ENCODE measurements at regions not wholly inside any gene's neighbourhood (a gene's known extent, or its start where the extent isn't known, plus 50 kb on each side); places are given as distances from the start of the nearest gene placed in this dataset.

DNA sequence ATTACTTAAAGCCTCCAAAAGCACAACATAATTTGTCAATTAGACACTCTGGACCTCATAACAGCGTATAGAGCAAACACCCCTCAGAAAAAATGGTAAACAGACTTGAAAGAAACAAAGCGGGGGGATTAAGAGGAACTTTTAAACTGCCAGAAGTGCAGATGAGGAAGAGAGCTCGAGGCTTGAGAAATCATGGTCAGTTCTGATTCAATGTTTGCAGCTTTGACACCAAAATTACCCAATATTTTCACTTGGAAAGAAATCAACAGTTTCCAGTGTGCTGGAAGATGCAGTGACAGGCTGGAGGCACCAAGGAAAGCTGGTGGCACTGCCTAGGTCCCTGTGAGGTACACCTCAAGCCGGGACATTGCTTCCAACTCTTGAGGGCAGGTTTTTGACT, 180.9 kb upstream of the TOX3 start:
- H3K4me1 ChIP-seq (ENCODE audit: control insufficient read depth in 1 of 2, insufficient read depth in 2 of 2, low read length in 2 of 2) = no peaks in the 10 kb centered on the region
- H3K27ac ChIP-seq (ENCODE audit: low read length) = no peak overlapping the region

DNA sequence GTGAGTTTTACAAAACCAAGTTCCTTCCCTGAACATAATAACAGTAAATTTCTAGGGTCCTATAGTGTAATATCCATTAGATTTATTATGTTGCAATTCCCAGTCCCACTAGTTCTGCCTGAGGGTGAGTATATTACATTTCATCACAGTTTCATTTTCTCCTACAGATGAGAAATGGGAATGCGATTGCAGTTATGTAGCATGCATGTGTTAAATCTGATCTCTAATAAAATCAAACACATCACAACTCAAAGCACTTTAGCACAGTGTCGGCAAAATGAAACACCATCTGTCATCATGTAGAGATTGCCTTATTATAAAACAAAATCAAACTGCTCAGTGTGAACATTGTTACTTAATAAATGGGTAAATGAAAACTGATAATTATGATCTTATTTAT, 180.5 kb upstream of the TOX3 start:
- H3K27ac ChIP-seq (ENCODE audit: low read length) = no peak overlapping the region
- no peaks in the 10 kb centered on the region for H3K36me3 ChIP-seq (ENCODE audit: control insufficient read depth in 1 of 2, insufficient read depth in 2 of 2, low read length in 2 of 2)
- no peaks in the 10 kb centered on the region for H3K27me3 ChIP-seq (ENCODE audit: low read depth, low read length)
- peaks cover 0 to 4% of the 10 kb centered on the region in 2 donors for H3K9me3 ChIP-seq (ENCODE audit: control insufficient read depth in 1 of 2, low read length in 2 of 2)
- no peak overlapping the region for H3K4me3 ChIP-seq (ENCODE audit: low read depth in 1 of 2, low read length in 2 of 2)
- no peaks in the 10 kb centered on the region for H3K4me1 ChIP-seq (ENCODE audit: control insufficient read depth in 1 of 2, insufficient read depth in 2 of 2, low read length in 2 of 2)

More for the DNA sequence above, 180.9 kb upstream of the TOX3 start:
- no peaks in the 10 kb centered on the region for H3K36me3 ChIP-seq (ENCODE audit: control insufficient read depth in 1 of 2, insufficient read depth in 2 of 2, low read length in 2 of 2)
- H3K9me3 ChIP-seq (ENCODE audit: control insufficient read depth in 1 of 2, low read length in 2 of 2) = peaks cover 0 to 4% of the 10 kb centered on the region in 2 donors
- no peak overlapping the region for H3K4me3 ChIP-seq (ENCODE audit: low read depth in 1 of 2, low read length in 2 of 2)
- H3K27me3 ChIP-seq (ENCODE audit: low read depth, low read length) = no peaks in the 10 kb centered on the region

DNA sequence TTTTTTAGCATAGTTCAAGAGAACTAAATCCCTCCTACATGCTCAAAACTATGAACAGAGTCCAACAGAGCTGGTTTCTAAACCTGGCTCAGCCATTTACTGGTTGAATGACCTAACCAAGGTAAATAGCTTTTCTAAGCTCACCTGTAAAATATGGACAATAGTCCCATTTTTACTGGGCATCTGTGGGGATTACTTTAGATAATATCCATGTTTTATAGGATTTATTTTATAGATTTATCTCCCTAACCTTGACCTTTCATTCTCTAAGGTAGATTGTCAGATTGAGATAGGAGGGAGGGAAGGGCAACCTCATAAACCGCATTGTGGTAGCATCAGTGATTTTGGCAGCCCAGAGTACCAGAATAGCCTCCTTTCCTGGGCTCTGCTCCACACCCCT, 178.5 kb upstream of the TOX3 start:
- Histone ChIP-seq H3K27ac (ENCODE audit: low read length) (no peak overlapping the region), H3K27me3 (ENCODE audit: low read depth, low read length) (no peaks in the 10 kb centered on the region), H3K36me3 (ENCODE audit: control insufficient read depth in 1 of 2, insufficient read depth in 2 of 2, low read length in 2 of 2) (no peaks in the 10 kb centered on the region), H3K4me1 (ENCODE audit: control insufficient read depth in 1 of 2, insufficient read depth in 2 of 2, low read length in 2 of 2) (no peaks in the 10 kb centered on the region), H3K4me3 (ENCODE audit: low read depth in 1 of 2, low read length in 2 of 2) (no peak overlapping the region), H3K9me3 (ENCODE audit: control insufficient read depth in 1 of 2, low read length in 2 of 2) (no peaks in the 10 kb centered on the region)

DNA sequence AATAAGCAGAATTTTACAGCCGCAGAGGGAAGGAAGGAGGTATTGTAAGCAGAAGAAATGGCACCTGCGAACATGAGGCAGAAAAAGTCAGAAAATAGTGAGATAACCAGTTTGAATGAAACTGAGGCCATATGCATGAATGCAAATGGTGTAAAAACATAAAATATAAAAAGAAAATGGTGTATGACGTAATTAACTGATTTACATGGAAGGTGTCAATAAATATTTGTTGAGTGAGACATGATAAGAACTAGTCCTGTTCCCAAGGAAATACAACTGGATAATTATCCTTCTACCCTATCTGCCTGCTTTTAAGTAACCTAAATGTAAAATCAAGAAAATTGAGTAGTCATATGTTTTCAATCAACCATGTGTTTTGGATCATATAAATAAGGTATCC, 178.1 kb upstream of the TOX3 start:
- Histone ChIP-seq H3K27me3 (ENCODE audit: low read depth, low read length) (no peaks in the 10 kb centered on the region), H3K27ac (ENCODE audit: low read length) (no peak overlapping the region), H3K36me3 (ENCODE audit: control insufficient read depth in 1 of 2, insufficient read depth in 2 of 2, low read length in 2 of 2) (no peaks in the 10 kb centered on the region), H3K4me1 (ENCODE audit: control insufficient read depth in 1 of 2, insufficient read depth in 2 of 2, low read length in 2 of 2) (no peaks in the 10 kb centered on the region), H3K9me3 (ENCODE audit: control insufficient read depth in 1 of 2, low read length in 2 of 2) (no peaks in the 10 kb centered on the region), H3K4me3 (ENCODE audit: low read depth in 1 of 2, low read length in 2 of 2) (no peak overlapping the region)

DNA sequence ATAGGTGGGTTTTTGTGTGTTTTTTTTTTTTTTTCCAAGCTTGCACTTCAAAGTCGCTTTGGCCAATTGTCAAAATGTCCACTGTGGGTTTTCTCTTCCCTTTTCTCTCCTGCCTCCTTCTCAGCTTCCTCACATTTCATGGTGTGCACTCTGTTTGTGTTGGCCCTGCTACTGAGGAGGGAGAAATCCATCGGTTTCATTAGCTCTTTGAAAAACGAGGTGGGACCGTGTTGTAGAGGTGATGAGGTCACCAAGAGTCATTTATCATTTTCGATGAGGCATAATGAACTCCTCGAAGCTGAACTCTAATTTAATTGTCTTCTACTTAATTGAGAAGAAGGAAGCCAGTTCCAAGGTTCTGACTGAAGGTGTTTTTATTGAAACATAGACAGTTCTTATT, 174.4 kb upstream of the TOX3 start:
- no peaks in the 10 kb centered on the region for H3K36me3 ChIP-seq (ENCODE audit: control insufficient read depth in 1 of 2, insufficient read depth in 2 of 2, low read length in 2 of 2)

DNA sequence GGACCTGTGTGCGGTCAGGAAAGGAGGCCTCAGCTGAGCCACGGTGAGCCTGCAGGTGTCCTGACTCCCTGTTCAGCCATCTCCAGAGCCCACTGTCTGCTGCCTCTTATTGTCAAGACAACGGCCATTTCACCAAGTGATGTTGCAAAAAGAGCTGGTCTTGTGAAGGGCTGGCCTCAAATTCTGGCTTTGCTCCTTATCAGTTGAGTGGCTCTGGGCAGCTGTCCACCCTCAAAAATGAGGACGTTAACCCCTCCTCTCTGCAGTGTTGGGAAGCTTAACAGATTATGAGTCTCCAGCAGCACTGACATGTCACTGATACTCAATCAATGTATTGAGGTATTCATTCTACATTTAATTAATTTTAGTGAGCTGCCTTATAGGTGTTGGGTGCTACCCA, 171.1 kb upstream of the TOX3 start:
- Histone ChIP-seq H3K27ac (ENCODE audit: low read length) (no peak overlapping the region), H3K36me3 (ENCODE audit: control insufficient read depth in 1 of 2, insufficient read depth in 2 of 2, low read length in 2 of 2) (no peaks in the 10 kb centered on the region), H3K4me3 (ENCODE audit: low read depth in 1 of 2, low read length in 2 of 2) (no peak overlapping the region), H3K9me3 (ENCODE audit: control insufficient read depth in 1 of 2, low read length in 2 of 2) (no peaks in the 10 kb centered on the region), H3K27me3 (ENCODE audit: low read depth, low read length) (no peaks in the 10 kb centered on the region), H3K4me1 (ENCODE audit: control insufficient read depth in 1 of 2, insufficient read depth in 2 of 2, low read length in 2 of 2) (no peaks in the 10 kb centered on the region)

More for the DNA sequence above, 174.4 kb upstream of the TOX3 start:
- H3K4me1 ChIP-seq (ENCODE audit: control insufficient read depth in 1 of 2, insufficient read depth in 2 of 2, low read length in 2 of 2) = no peaks in the 10 kb centered on the region
- no peak overlapping the region for H3K27ac ChIP-seq (ENCODE audit: low read length)
- H3K4me3 ChIP-seq (ENCODE audit: low read depth in 1 of 2, low read length in 2 of 2) = no peak overlapping the region
- no peaks in the 10 kb centered on the region for H3K27me3 ChIP-seq (ENCODE audit: low read depth, low read length)
- no peaks in the 10 kb centered on the region for H3K9me3 ChIP-seq (ENCODE audit: control insufficient read depth in 1 of 2, low read length in 2 of 2)

DNA sequence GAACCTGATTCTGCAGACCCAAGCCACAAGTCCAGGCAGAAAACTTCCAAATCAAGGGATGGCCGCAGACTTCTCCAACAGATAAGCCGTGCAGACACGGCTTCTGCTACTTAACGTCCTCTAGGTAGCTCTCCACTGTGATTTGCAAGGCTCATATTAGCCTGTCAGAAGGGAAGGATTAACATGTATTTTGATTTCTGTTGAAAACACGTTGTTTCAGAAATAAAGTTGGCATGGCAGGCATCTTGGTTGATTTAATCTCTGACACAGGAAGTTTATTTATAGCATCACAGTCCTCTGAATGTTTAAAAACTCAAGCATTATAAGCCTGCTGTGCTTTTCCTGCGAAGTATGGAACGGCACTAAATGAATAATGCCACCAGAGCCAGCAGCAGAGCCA, 166.8 kb upstream of the TOX3 start:
- Histone ChIP-seq H3K36me3 (ENCODE audit: control insufficient read depth in 1 of 2, insufficient read depth in 2 of 2, low read length in 2 of 2) (no peaks in the 10 kb centered on the region), H3K27ac (ENCODE audit: low read length) (no peak overlapping the region), H3K27me3 (ENCODE audit: low read depth, low read length) (no peaks in the 10 kb centered on the region), H3K4me1 (ENCODE audit: control insufficient read depth in 1 of 2, insufficient read depth in 2 of 2, low read length in 2 of 2) (no peaks in the 10 kb centered on the region), H3K9me3 (ENCODE audit: control insufficient read depth in 1 of 2, low read length in 2 of 2) (no peaks in the 10 kb centered on the region), H3K4me3 (ENCODE audit: low read depth in 1 of 2, low read length in 2 of 2) (no peak overlapping the region)

DNA sequence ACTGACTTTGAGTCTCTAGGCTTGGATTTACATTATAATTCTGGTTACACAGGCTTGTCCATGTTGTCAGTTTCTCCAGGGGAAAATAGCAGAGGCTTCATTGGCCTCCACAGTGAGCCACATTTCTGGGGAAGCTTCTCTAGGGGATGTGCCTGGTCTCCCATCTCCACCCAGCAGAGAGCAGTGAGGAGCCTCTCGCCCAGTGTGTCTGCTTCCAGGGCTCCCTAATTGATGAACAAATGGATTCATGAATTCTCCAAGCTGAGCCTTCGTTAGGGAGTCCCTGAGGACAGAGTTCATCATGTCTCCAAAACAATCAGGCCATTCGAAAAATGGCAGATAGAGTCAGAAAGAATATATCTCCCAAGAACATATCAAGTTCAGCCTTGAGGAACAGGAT, 162.4 kb upstream of the TOX3 start:
- Histone ChIP-seq H3K27ac (ENCODE audit: low read length) (no peak overlapping the region), H3K36me3 (ENCODE audit: control insufficient read depth in 1 of 2, insufficient read depth in 2 of 2, low read length in 2 of 2) (no peaks in the 10 kb centered on the region), H3K27me3 (ENCODE audit: low read depth, low read length) (no peaks in the 10 kb centered on the region), H3K4me1 (ENCODE audit: control insufficient read depth in 1 of 2, insufficient read depth in 2 of 2, low read length in 2 of 2) (no peaks in the 10 kb centered on the region), H3K4me3 (ENCODE audit: low read depth in 1 of 2, low read length in 2 of 2) (no peak overlapping the region), H3K9me3 (ENCODE audit: control insufficient read depth in 1 of 2, low read length in 2 of 2) (no peaks in the 10 kb centered on the region)

DNA sequence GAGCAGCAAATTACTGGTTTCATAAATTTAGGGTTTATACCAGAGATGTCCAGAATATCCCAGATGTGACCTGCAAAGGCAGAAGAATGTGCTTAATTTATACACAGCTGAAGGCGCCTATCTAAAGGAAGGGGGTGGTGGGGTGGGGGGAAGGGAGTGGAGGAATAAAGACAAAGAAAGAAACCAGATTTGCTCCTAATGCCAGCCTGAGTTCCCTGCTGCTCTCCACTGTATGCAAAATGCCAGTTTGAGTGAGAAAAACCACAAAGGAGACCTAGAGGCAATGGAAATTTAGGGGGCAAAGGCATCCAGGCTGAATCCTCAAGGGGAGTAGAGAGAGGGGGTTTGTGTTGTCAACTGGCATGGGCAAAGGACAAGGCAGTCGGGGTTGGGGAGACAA, 161.5 kb upstream of the TOX3 start:
- H3K4me3 ChIP-seq (ENCODE audit: low read depth in 1 of 2, low read length in 2 of 2) = no peak overlapping the region
- H3K27me3 ChIP-seq (ENCODE audit: low read depth, low read length) = no peaks in the 10 kb centered on the region
- H3K9me3 ChIP-seq (ENCODE audit: control insufficient read depth in 1 of 2, low read length in 2 of 2) = no peaks in the 10 kb centered on the region
- H3K4me1 ChIP-seq (ENCODE audit: control insufficient read depth in 1 of 2, insufficient read depth in 2 of 2, low read length in 2 of 2) = no peaks in the 10 kb centered on the region
- no peaks in the 10 kb centered on the region for H3K36me3 ChIP-seq (ENCODE audit: control insufficient read depth in 1 of 2, insufficient read depth in 2 of 2, low read length in 2 of 2)
- H3K27ac ChIP-seq (ENCODE audit: low read length) = no peak overlapping the region

DNA sequence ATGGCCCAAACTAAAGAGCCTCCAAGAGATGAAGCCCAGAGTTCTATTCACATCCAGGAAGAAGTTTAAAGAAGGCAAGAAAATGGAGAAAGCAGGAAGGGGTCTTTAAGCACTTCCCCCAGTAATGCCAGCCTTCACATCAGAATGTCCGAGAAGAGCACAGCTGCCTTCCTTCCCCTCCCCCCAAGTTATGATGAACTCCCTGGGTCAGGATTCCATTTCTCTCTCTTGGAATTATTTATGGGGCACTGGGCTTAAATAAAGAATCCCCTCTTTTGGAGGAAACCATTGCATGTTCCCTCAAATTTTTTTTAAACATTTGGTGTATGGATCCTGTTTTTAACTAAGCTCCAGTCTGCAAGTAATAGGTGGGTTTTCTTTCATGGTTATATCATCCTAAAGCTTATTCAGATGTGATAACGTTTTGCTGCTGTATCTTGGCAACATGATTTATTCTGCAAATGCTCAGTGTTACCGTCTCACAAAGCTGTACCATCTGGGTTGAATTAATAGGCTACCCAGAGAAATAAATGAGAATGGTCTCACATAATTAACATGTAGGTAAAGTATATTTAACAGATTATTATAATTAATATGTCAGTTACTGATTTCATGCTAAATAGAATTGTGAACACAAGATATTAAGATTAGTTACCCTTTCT, 160.9 kb upstream of the TOX3 start:
- Histone ChIP-seq H3K27ac (ENCODE audit: low read length) (no peak overlapping the region), H3K27me3 (ENCODE audit: low read depth, low read length) (no peaks in the 10 kb centered on the region), H3K36me3 (ENCODE audit: control insufficient read depth in 1 of 2, insufficient read depth in 2 of 2, low read length in 2 of 2) (no peaks in the 10 kb centered on the region), H3K4me3 (ENCODE audit: low read depth in 1 of 2, low read length in 2 of 2) (no peak overlapping the region), H3K9me3 (ENCODE audit: control insufficient read depth in 1 of 2, low read length in 2 of 2) (no peaks in the 10 kb centered on the region), H3K4me1 (ENCODE audit: control insufficient read depth in 1 of 2, insufficient read depth in 2 of 2, low read length in 2 of 2) (no peaks in the 10 kb centered on the region)

DNA sequence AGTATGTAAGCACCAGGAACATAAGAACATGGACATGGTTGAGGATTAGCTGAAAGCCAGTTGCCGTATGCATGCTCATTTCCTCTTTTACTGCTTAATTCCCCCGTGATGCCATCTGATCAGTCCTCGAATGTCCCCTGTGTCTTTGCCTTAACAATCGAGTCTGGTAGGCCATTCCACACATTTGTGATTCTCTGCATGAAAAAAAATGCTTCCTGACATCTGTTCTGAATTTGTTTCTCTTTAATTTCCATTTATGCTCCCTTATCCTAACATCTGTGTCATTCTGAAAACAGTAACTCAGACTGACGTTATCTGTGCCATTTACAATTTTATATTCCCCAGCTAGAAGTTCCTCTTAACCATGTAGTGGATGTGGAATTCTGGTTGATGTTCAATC, 158.2 kb upstream of the TOX3 start:
- Histone ChIP-seq H3K9me3 (ENCODE audit: control insufficient read depth in 1 of 2, low read length in 2 of 2) (no peaks in the 10 kb centered on the region), H3K4me1 (ENCODE audit: control insufficient read depth in 1 of 2, insufficient read depth in 2 of 2, low read length in 2 of 2) (no peaks in the 10 kb centered on the region), H3K4me3 (ENCODE audit: low read depth in 1 of 2, low read length in 2 of 2) (no peak overlapping the region), H3K36me3 (ENCODE audit: control insufficient read depth in 1 of 2, insufficient read depth in 2 of 2, low read length in 2 of 2) (no peaks in the 10 kb centered on the region), H3K27ac (ENCODE audit: low read length) (no peak overlapping the region), H3K27me3 (ENCODE audit: low read depth, low read length) (no peaks in the 10 kb centered on the region)

DNA sequence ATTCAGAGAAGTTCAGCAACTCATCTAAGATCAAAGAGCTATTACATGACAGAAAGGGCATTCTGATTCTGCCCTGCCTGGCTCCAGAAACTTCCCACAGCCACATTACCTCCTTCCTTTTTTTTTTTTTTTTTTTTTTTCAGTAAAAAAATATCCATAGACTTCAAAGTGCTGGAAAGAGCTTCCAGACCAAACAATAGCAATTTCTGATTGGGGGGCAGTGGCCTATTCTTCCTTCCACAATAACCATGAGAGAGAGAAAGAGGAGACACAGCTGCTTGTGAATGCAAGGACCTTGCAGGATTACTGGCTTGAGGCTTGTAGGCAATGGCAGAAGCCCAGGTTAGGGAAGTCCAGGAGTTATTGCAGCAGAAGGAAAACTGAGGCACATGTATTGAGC, 151.0 kb upstream of the TOX3 start:
- Histone ChIP-seq H3K27me3 (ENCODE audit: low read depth, low read length) (no peaks in the 10 kb centered on the region), H3K36me3 (ENCODE audit: control insufficient read depth in 1 of 2, insufficient read depth in 2 of 2, low read length in 2 of 2) (no peaks in the 10 kb centered on the region), H3K4me1 (ENCODE audit: control insufficient read depth in 1 of 2, insufficient read depth in 2 of 2, low read length in 2 of 2) (no peaks in the 10 kb centered on the region), H3K4me3 (ENCODE audit: low read depth in 1 of 2, low read length in 2 of 2) (no peak overlapping the region), H3K27ac (ENCODE audit: low read length) (no peak overlapping the region), H3K9me3 (ENCODE audit: control insufficient read depth in 1 of 2, low read length in 2 of 2) (peaks cover 0 to 7% of the 10 kb centered on the region in 2 donors)
